Limb (tissue), 2 donors: ENCODE measurements at regions not wholly inside any gene's neighbourhood (a gene's known extent, or its start where the extent isn't known, plus 50 kb on each side); places are given as distances from the start of the nearest gene placed in this dataset.

ENCODE experiments used
- DNase-seq, 2 donors: peaks; one replicate each; pipeline ENCODE4 v3.0.0-alpha.2; 2016; ENCODE audit errors: extremely low spot score in 2 of 2

GRCh38 chr5:34530637-34531036 lies 125.5 kb upstream of the RAI14 start:
- DNase-seq, result no peak

GRCh38 chr5:34531751-34532360 lies 124.3 kb upstream of the RAI14 start:
- DNase-seq, result no peak

- peak in 1 of 2 donors; percentile 48 for DNase-seq
Observed at GRCh38 chr5:34533582-34534522, 122.3 kb upstream of the RAI14 start.

GRCh38 chr5:34534523-34535103 lies 121.5 kb upstream of the RAI14 start:
- peak in 1 of 2 donors; percentile 63 for DNase-seq

- no peak for DNase-seq
Observed at GRCh38 chr5:34535433-34535832, 120.7 kb upstream of the RAI14 start.

- no peak for DNase-seq
Observed at GRCh38 chr5:34535944-34536623, 120.0 kb upstream of the RAI14 start.

GRCh38 chr5:34536699-34537098 lies 119.4 kb upstream of the RAI14 start:
- DNase-seq, result no peak

GRCh38 chr5:34538026-34538672 lies 118.0 kb upstream of the RAI14 start:
- DNase-seq, result no peak

GRCh38 chr5:34539183-34539582 lies 116.9 kb upstream of the RAI14 start:
- no peak for DNase-seq

- DNase-seq, result no peak
Observed at GRCh38 chr5:34541067-34541466, 115.1 kb upstream of the RAI14 start.

GRCh38 chr5:34542818-34543217 lies 113.3 kb upstream of the RAI14 start:
- no peak for DNase-seq

- DNase-seq, result no peak
Observed at GRCh38 chr5:34543687-34544086, 112.4 kb upstream of the RAI14 start.

- no peak for DNase-seq
Observed at GRCh38 chr5:34544403-34544802, 111.7 kb upstream of the RAI14 start.

- DNase-seq, result no peak
Observed at GRCh38 chr5:34545164-34545563, 111.0 kb upstream of the RAI14 start.

GRCh38 chr5:34545626-34546025 lies 110.5 kb upstream of the RAI14 start:
- no peak for DNase-seq

- no peak for DNase-seq
Observed at GRCh38 chr5:34547300-34548085, 108.6 kb upstream of the RAI14 start.

GRCh38 chr5:34548086-34548403 lies 108.1 kb upstream of the RAI14 start:
- DNase-seq, result no peak

GRCh38 chr5:34550247-34550646 lies 105.9 kb upstream of the RAI14 start:
- no peak for DNase-seq

- no peak for DNase-seq
Observed at GRCh38 chr5:34550964-34551363, 105.2 kb upstream of the RAI14 start.

GRCh38 chr5:34551911-34552433 lies 104.2 kb upstream of the RAI14 start:
- peak in 1 of 2 donors; percentile 38 for DNase-seq
